IMR-90 (cell line): ENCODE measurements at regions not wholly inside any gene's neighbourhood (a gene's known extent, or its start where the extent isn't known, plus 50 kb on each side); places are given as distances from the start of the nearest gene placed in this dataset.

Source experiments
- ATAC-seq: fragments of 200-7000 bp; cut with Tn5 transposase; 2 replicates; pipeline ENCODE4 v1.9.1; 2020; ENCODE audit warnings: low read depth, mild to moderate bottlenecking, moderate library complexity
- BruUV-seq: library from RNA; stranded (reverse); fragments of 400-500 nt; replicated peaks from 2 replicates; lab custom pipeline; 2021; lab: Mats Ljungman, UMichigan
- CTCF ChIA-PET: fragments of 300-600 bp; formaldehyde crosslinking; extraction: SDS; loops from one replicate; lab custom pipeline; 2021; ENCODE audit warnings: antibody characterized with exemption; lab: Yijun Ruan, JAX
- POLR2A ChIA-PET: fragments of 300-600 bp; sonication (Branson Sonifier 250); formaldehyde crosslinking; loops from one replicate; lab custom pipeline; 2022; ENCODE audit warnings: antibody characterized with exemption; ENCODE audit not compliant: unreplicated experiment; lab: Charles Lee
- DNase-seq: peaks from one replicate; pipeline ENCODE4 v3.0.0; 2013
- H2AFZ ChIP-seq: replicated peaks from 2 replicates; pipeline ENCODE3; 2013; ENCODE audit warnings: low read length, mild to moderate bottlenecking; ENCODE audit not compliant: poor library complexity
- H2AK5ac ChIP-seq: 2 replicates; pipeline ENCODE4 v1.6.1; 2013; ENCODE audit warnings: low read depth, low read length, inconsistent platforms
- H2AK9ac ChIP-seq: replicated peaks from 2 replicates; pipeline ENCODE3; 2013; ENCODE audit warnings: mild to moderate bottlenecking, low read depth, low read length, moderate library complexity; ENCODE audit not compliant: poor library complexity
- H2BK120ac ChIP-seq: 2 replicates; pipeline ENCODE4 v1.6.1; 2013; ENCODE audit warnings: low read depth, low read length, inconsistent platforms
- H2BK15ac ChIP-seq: 3 replicates; pipeline ENCODE4 v1.6.1; 2013; ENCODE audit warnings: low read depth, low read length, inconsistent platforms
- H2BK20ac ChIP-seq: 2 replicates; pipeline ENCODE4 v1.6.1; 2013; ENCODE audit warnings: low read depth, mild to moderate bottlenecking, inconsistent platforms, low read length, moderate library complexity
- H2BK5ac ChIP-seq: 2 replicates; pipeline ENCODE4 v1.6.1; 2013; ENCODE audit warnings: mild to moderate bottlenecking, low read depth, low read length, inconsistent platforms; ENCODE audit not compliant: poor library complexity, severe bottlenecking
- H3K14ac ChIP-seq: replicated peaks from 2 replicates; pipeline ENCODE4 v1.6.1; 2013; ENCODE audit warnings: low read depth, low read length, inconsistent platforms
- H3K18ac ChIP-seq: 2 replicates; pipeline ENCODE4 v1.6.1; 2013; ENCODE audit warnings: low read depth, low read length, control low read depth
- H3K23ac ChIP-seq: 2 replicates; pipeline ENCODE4 v1.6.1; 2013; ENCODE audit warnings: low read depth, low read length, inconsistent platforms
- H3K27ac ChIP-seq: 2 replicates; pipeline ENCODE4 v1.5.1; 2013; ENCODE audit warnings: mild to moderate bottlenecking, control low read depth, low read length; ENCODE audit not compliant: insufficient read depth
- H3K27me3 ChIP-seq: 2 replicates; pipeline ENCODE4 v1.6.1; 2013; ENCODE audit warnings: low read length; ENCODE audit not compliant: control insufficient read depth, insufficient read depth
- H3K36me3 ChIP-seq: 2 replicates; pipeline ENCODE4 v1.6.1; 2013; ENCODE audit warnings: low read length, mixed read lengths; ENCODE audit not compliant: control insufficient read depth, insufficient read depth
- H3K4ac ChIP-seq: 2 replicates; pipeline ENCODE4 v1.6.1; 2013; ENCODE audit warnings: low read depth, low read length, inconsistent platforms
- H3K4me1 ChIP-seq: 2 replicates; pipeline ENCODE4 v1.6.1; 2013; ENCODE audit warnings: low read length, mixed read lengths; ENCODE audit not compliant: control insufficient read depth, insufficient read depth
- H3K4me2 ChIP-seq: 2 replicates; pipeline ENCODE4 v1.6.1; 2013; ENCODE audit warnings: low read depth, mild to moderate bottlenecking, control low read depth, low read length, moderate library complexity
- H3K4me3 ChIP-seq: 2 replicates; pipeline ENCODE4 v1.5.1; 2013; ENCODE audit warnings: low read depth, mild to moderate bottlenecking, control low read depth, low read length, moderate library complexity; ENCODE audit not compliant: insufficient read depth
- H3K56ac ChIP-seq: 2 replicates; pipeline ENCODE4 v1.6.1; 2013; ENCODE audit warnings: low read length, inconsistent platforms; ENCODE audit not compliant: insufficient read depth; ENCODE audit errors: extremely low read depth
- H3K79me1 ChIP-seq, 2 experiments: 2 replicates each; pipeline ENCODE4 v1.6.1; 2013; ENCODE audit warnings: low read length in 2 of 2, inconsistent platforms in 1 of 2, low read depth in 1 of 2
- H3K9ac ChIP-seq: 2 replicates; pipeline ENCODE4 v1.6.1; 2013; ENCODE audit warnings: low read depth, low read length, control low read depth
- H3K9me1 ChIP-seq: 2 replicates; pipeline ENCODE4 v1.6.1; 2013; ENCODE audit warnings: low read length, inconsistent platforms; ENCODE audit not compliant: insufficient read depth
- H3K9me3 ChIP-seq: 2 replicates; pipeline ENCODE4 v1.6.1; 2013; ENCODE audit warnings: low read length; ENCODE audit not compliant: control insufficient read depth, insufficient read depth
- H4K20me1 ChIP-seq: 2 replicates; pipeline ENCODE4 v1.6.1; 2013; ENCODE audit warnings: low read length, inconsistent platforms; ENCODE audit not compliant: insufficient read depth
- H4K5ac ChIP-seq: 2 replicates; pipeline ENCODE4 v1.6.1; 2013; ENCODE audit warnings: mild to moderate bottlenecking, low read depth, low read length, control low read depth
- H4K8ac ChIP-seq, 2 experiments: 2 replicates each; pipeline ENCODE4 v1.6.1; 2013; ENCODE audit warnings: low read depth in 2 of 2, low read length in 2 of 2, control low read depth in 1 of 2, inconsistent platforms in 1 of 2
- H4K91ac ChIP-seq: 2 replicates; pipeline ENCODE4 v1.6.1; 2013; ENCODE audit warnings: low read depth, low read length, inconsistent platforms; ENCODE audit not compliant: insufficient read depth
- BHLHE40 ChIP-seq: fragments of 150-350 bp; IDR thresholded peaks from 2 replicates; pipeline ENCODE4 v1.6.1; 2016; ENCODE audit warnings: mild to moderate bottlenecking, low read depth, low read length
- CEBPB ChIP-seq: IDR thresholded peaks from 2 replicates; pipeline ENCODE4 v1.6.1; 2012; ENCODE audit warnings: low read depth, low read length, improper control_type of control experiment
- CHD1 ChIP-seq: IDR thresholded peaks from 2 replicates; pipeline ENCODE4 v1.6.1; 2012; ENCODE audit warnings: low read depth, low read length, improper control_type of control experiment
- CTCF ChIP-seq: conservative IDR thresholded peaks from 2 replicates; pipeline ENCODE4 v1.5.1; 2012; ENCODE audit warnings: mild to moderate bottlenecking, low read depth, low read length, improper control_type of control experiment
- ELK1 ChIP-seq: fragments of 150-350 bp; IDR thresholded peaks from 2 replicates; pipeline ENCODE4 v1.6.1; 2016; ENCODE audit warnings: low read depth, mild to moderate bottlenecking, low read length, moderate library complexity, borderline replicate concordance
- FOS ChIP-seq: fragments of 150-350 bp; IDR thresholded peaks from 2 replicates; pipeline ENCODE4 v1.6.1; 2016; ENCODE audit warnings: low read depth, low read length
- MAFK ChIP-seq: IDR thresholded peaks from 2 replicates; pipeline ENCODE4 v1.6.1; 2012; ENCODE audit warnings: low read depth, low read length, improper control_type of control experiment
- MAZ ChIP-seq: IDR thresholded peaks from 2 replicates; pipeline ENCODE4 v1.6.1; 2012; ENCODE audit warnings: low read depth, mild to moderate bottlenecking, low read length, improper control_type of control experiment, moderate library complexity, borderline replicate concordance
- MXI1 ChIP-seq: IDR thresholded peaks from 2 replicates; pipeline ENCODE4 v1.6.1; 2012; ENCODE audit warnings: low read depth, mild to moderate bottlenecking, low read length, moderate library complexity, borderline replicate concordance
- NFE2L2 ChIP-seq: fragments of 150-350 bp; IDR thresholded peaks from 2 replicates; pipeline ENCODE4 v1.6.1; 2016; ENCODE audit warnings: low read depth, mild to moderate bottlenecking, low read length
- POLR2A ChIP-seq: IDR thresholded peaks from 2 replicates; pipeline ENCODE4 v1.6.1; 2012; ENCODE audit warnings: mild to moderate bottlenecking, low read depth, low read length
- RAD21 ChIP-seq: IDR thresholded peaks from 2 replicates; pipeline ENCODE4 v1.6.1; 2012; ENCODE audit warnings: low read length, improper control_type of control experiment
- RCOR1 ChIP-seq: IDR thresholded peaks from 2 replicates; pipeline ENCODE4 v1.6.1; 2012; ENCODE audit warnings: mild to moderate bottlenecking, low read length, improper control_type of control experiment; ENCODE audit not compliant: insufficient replicate concordance
- SMC3 ChIP-seq: fragments of 150-350 bp; IDR thresholded peaks from 2 replicates; pipeline ENCODE4 v1.6.1; 2016; ENCODE audit warnings: low read depth, mild to moderate bottlenecking, antibody characterized with exemption, low read length, moderate library complexity
- WGBS, 2 experiments: methylation state at CpG; one replicate each; pipeline versions ENCODE4 v1.1.5 to v1.1.7; 2013; ENCODE audit warnings: missing lambda C conversion rate in 2 of 2; ENCODE audit not compliant: insufficient read length in 1 of 2; ENCODE audit errors: extremely low coverage in 2 of 2; 5-methylcytosine and 5-hydroxymethylcytosine counted together
- dilution Hi-C: fragments of 300-500 bp; cut with HindIII; formaldehyde crosslinking; loops from one replicate; pipeline ENCODE4 v1.14.3; 2018; ENCODE audit warnings: low sequenced_read_pairs; ENCODE audit not compliant: unreplicated experiment
- in situ Hi-C: fragments of 300-500 bp; cut with MboI; formaldehyde crosslinking; loops from 3 replicates; pipeline ENCODE4 v1.14.3; 2019; ENCODE audit warnings: low sequenced_read_pairs, inconsistent platforms, mixed read lengths
- intact Hi-C: fragments of 100-400 bp; cut with micrococcal nuclease; formaldehyde crosslinking; loops from 2 replicates; pipeline ENCODE4 v1.10.0; 2022

GRCh38 chr4:3877868-3878267 is 111.7 kb downstream of the ADRA2C start:
- Histone ChIP-seq H4K20me1 (no peaks in the 10 kb centered on the region), H3K14ac (no peak overlapping the region), H3K27me3 (peaks cover 69% of the 10 kb centered on the region), H3K18ac (no peak overlapping the region), H3K9me1 (no peaks in the 10 kb centered on the region; the same call in 1 of the 2 replicates), H4K5ac (no peak overlapping the region), H3K23ac (no peak overlapping the region), H2AK9ac (no peak overlapping the region), H3K9ac (no peak overlapping the region), H3K4me2 (no peak overlapping the region), H4K8ac (no peak overlapping the region), H2AFZ (no peak overlapping the region), H3K36me3 (no peaks in the 10 kb centered on the region), H3K27ac (no peak overlapping the region), H2BK15ac (no peak overlapping the region), H3K4me1 (no peaks in the 10 kb centered on the region; the same call in 1 of the 2 replicates), H2BK5ac (no peak overlapping the region), H4K91ac (no peak overlapping the region), H2AK5ac (no peak overlapping the region), H3K9me3 (peaks cover 2% of the 10 kb centered on the region), H2BK20ac (no peak overlapping the region), H3K56ac (no peak overlapping the region), H3K79me1 (no peaks in the 10 kb centered on the region), H3K4me3 (no peak overlapping the region), H3K4ac (no peak overlapping the region), H2BK120ac (no peak overlapping the region)
- intact Hi-C loops, result no loop called here
- no CpG with 5 or more reads among the region's 1 CpG for WGBS, 2 experiments
- ATAC-seq (no peak), DNase-seq (no peak)
- dilution Hi-C loops, result no loop called here
- ChIA-PET POLR2A (interaction anchor here (0.6 kb wide), 1 partner anchor 8 kb away, joined by 8 read pairs; no protein-coding TSS in a partner anchor), CTCF (no interaction called here)
- BruUV-seq, result no TSS peak
- in situ Hi-C loops, result no loop called here
- TF ChIP-seq MAFK (no peak), FOS (no peak), ELK1 (no peak), CEBPB (no peak), CHD1 (no peak), RAD21 (no peak), SMC3 (no peak), RCOR1 (no peak), MAZ (no peak), POLR2A (no peak), CTCF (no peak), MXI1 (no peak), BHLHE40 (no peak), NFE2L2 (no peak)
